ENCODE measurements at regions not wholly inside any gene's neighbourhood (a gene's known extent, or its start where the extent isn't known, plus 50 kb on each side); places are given as distances from the start of the nearest gene placed in this dataset.

DNA sequence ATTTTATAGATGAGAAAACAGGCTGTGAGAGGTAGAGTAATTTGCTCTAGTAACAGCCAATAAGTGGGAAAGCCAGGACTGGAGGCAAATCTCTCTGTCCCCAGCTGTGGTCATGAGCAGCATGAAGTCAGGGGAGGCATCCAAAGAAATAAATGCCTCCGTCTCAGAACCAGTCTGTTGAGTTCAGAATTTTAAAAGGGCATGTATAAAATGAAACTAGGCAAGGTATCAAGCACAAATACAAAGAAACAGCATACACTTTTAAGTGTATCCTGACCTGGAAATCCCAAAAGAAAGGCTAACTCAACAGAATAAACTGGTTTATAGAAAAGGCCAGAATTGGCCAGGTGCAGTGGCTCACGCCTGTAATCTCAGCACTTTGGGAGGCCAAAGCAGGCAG lies 120.0 kb upstream of the B3GALT2 start:
- Histone ChIP-seq H3K36me3 (ENCODE audit: control insufficient read depth, insufficient read depth, low read length) (no peaks in the 10 kb centered on the region), H3K4me1 (ENCODE audit: control insufficient read depth, insufficient read depth, low read length, poor library complexity, severe bottlenecking) (peaks cover 4% of the 10 kb centered on the region), H3K4me3 (ENCODE audit: extremely low read depth, insufficient read depth, low read length, poor library complexity, severe bottlenecking) (no peak overlapping the region), H3K27ac (ENCODE audit: low read depth, low read length, severe bottlenecking) (no peak overlapping the region), H3K9me3 (ENCODE audit: control insufficient read depth, low read length) (no peaks in the 10 kb centered on the region)
- WGBS, 2 experiments (ENCODE audit: insufficient coverage in 2 of 2), result 73 to 76% methylated on average over 1 of the region's 2 CpGs
